ENCODE measurements at regions not wholly inside any gene's neighbourhood (a gene's known extent, or its start where the extent isn't known, plus 50 kb on each side); places are given as distances from the start of the nearest gene placed in this dataset.
A peak's percentile ranks its signal among the peaks of the same experiment; 100 is the strongest.

DNA sequence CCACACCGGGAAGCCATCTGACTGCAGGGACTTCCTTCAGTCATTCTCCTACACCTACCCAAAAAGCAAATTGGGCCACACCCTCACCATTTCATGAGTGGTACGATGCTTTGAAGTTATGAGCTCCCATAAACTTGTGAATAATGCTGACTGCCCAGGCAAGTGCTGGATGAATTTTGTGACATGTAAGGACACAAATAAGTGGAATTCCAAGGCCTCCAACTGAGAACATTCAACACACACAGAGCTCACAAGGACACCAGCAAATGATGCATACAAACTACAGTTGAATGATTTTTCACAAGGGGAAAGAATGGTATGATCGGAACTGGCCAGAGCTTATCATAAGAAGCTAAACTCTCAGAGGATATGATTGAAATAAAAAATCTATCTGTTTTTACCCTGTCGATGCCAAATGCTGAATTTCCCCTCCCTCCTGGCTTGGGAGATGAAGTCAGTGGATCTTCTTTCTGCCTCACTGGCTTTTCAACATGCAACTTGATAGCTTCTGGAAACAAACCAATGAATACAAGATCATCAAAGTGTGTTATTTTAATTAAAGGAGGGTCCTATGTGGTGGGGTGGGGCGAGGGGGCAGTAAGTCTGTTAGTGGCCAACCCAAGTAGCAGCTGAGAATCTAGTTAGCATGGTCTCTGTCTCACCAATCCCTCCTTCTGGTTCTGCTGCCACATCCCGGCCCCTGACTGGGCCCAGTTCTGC lies 123.8 kb downstream of the WT1 start:
- no peak for ATAC-seq
- in situ Hi-C loops (cut with MboI; ENCODE audit: low sequenced_read_pairs in 4 of 4): loop anchor here in 1 of 4 donors (25.0 kb wide), 1 partner anchor 476 kb away; the partner anchor contains the start of gene CCDC73
- TF ChIP-seq, protein P1, sequence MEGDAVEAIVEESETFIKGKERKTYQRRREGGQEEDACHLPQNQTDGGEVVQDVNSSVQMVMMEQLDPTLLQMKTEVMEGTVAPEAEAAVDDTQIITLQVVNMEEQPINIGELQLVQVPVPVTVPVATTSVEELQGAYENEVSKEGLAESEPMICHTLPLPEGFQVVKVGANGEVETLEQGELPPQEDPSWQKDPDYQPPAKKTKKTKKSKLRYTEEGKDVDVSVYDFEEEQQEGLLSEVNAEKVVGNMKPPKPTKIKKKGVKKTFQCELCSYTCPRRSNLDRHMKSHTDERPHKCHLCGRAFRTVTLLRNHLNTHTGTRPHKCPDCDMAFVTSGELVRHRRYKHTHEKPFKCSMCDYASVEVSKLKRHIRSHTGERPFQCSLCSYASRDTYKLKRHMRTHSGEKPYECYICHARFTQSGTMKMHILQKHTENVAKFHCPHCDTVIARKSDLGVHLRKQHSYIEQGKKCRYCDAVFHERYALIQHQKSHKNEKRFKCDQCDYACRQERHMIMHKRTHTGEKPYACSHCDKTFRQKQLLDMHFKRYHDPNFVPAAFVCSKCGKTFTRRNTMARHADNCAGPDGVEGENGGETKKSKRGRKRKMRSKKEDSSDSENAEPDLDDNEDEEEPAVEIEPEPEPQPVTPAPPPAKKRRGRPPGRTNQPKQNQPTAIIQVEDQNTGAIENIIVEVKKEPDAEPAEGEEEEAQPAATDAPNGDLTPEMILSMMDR (IDR thresholded peaks at IDR 0.05 in 4 of 5, conservative IDR thresholded peaks at IDR 0.05 in 1 of 5): no peak
- TF ChIP-seq POLR2A (IDR thresholded peaks at IDR 0.05): no peak

DNA sequence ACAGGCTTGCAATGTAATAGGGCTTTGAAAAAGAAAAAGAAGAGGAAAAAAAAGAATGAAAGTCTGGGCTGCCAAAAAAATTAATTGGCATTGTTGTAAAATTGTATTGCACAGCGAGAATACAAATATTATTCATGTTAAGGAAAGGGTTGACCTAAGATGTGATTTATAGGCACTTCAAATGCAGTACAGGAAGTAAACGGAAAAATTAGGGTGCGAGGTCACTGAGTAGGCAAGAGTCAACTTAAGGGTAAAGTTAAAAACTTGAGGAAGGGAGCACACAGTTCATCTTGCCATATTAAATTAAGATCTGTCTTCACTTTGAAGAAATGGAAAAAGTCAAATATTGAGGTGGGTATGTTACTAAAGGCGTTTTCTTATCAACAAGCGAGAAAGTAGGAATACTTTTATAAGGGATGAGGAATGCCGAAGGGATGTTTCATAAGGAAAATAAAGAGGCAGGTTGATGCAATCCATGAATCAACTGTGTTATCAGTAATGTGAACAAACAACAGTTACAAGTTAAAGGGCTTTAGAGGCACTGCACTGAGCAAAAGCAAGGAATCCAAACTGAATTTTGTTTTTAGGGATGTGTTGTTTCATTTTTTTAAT lies 123.0 kb downstream of the WT1 start:
- no peaks in the 10 kb centered on the region for H3K36me3 ChIP-seq
- H3K27me3 ChIP-seq: no peaks in the 10 kb centered on the region
- H3K4me3 ChIP-seq: no peak overlapping the region
- no peak overlapping the region for H3K27ac ChIP-seq
- no peaks in the 10 kb centered on the region for H3K9me3 ChIP-seq
- no peak for ATAC-seq
- no peaks in the 10 kb centered on the region for H3K4me1 ChIP-seq
- intact Hi-C loops (cut with DNase I; ENCODE audit: low total_unique reads) (no loop called here), in situ Hi-C loops (cut with MboI; ENCODE audit: low sequenced_read_pairs in 4 of 4) (loop anchor here in 1 of 4 donors (25.0 kb wide), 1 partner anchor 475 kb away; the partner anchor contains the start of gene CCDC73)
- DNase-seq: no peak
- TF ChIP-seq POLR2A (IDR thresholded peaks at IDR 0.05): no peak
- TF ChIP-seq, protein P1 (IDR thresholded peaks at IDR 0.05 in 4 of 5, conservative IDR thresholded peaks at IDR 0.05 in 1 of 5): no peak

More for the DNA sequence above, 123.8 kb downstream of the WT1 start:
- DNase-seq: no peak
- no peak overlapping the region for H3K27ac ChIP-seq
- no peaks in the 10 kb centered on the region for H3K36me3 ChIP-seq
- H3K27me3 ChIP-seq: no peaks in the 10 kb centered on the region
- no peaks in the 10 kb centered on the region for H3K9me3 ChIP-seq
- H3K4me3 ChIP-seq: no peak overlapping the region
- intact Hi-C loops (cut with DNase I; ENCODE audit: low total_unique reads): no loop called here
- H3K4me1 ChIP-seq: no peaks in the 10 kb centered on the region

DNA sequence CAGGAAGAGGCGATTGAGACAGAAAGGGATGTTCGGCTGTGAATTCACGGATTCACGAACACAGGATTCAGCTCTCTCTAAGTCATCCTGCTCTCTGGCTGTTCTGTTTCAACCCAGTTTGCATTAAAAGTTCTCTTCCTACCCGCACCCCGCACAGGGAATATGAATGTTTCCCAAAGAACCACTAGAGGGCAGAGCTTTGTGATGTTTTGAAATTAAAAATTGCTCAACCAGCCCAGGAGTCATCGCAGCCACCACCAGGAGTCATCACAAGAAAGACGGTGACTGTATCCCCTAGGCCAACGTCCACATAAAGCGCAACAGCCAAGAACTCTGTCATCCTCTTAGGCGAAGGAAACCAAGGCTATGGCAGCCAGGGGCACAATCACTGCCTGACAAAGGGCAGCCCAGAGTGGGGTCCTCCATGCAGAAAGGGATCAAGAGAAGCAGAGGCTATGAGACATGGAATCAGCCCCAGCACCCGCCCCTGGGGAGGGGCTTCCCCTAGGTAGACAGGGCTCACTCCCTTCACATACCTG lies 122.4 kb downstream of the WT1 start:
- ATAC-seq (no peak), DNase-seq (no peak)
- no peak overlapping the region for H3K27ac ChIP-seq
- in situ Hi-C loops (cut with MboI; ENCODE audit: low sequenced_read_pairs in 4 of 4): loop anchor here in 1 of 4 donors (25.0 kb wide), 1 partner anchor 474 kb away; the partner anchor contains the start of gene CCDC73
- H3K9me3 ChIP-seq: no peaks in the 10 kb centered on the region
- no peaks in the 10 kb centered on the region for H3K4me1 ChIP-seq
- no peak overlapping the region for H3K4me3 ChIP-seq
- intact Hi-C loops (cut with DNase I; ENCODE audit: low total_unique reads): no loop called here
- H3K36me3 ChIP-seq: no peaks in the 10 kb centered on the region
- TF ChIP-seq, protein P1 (IDR thresholded peaks at IDR 0.05 in 4 of 5, conservative IDR thresholded peaks at IDR 0.05 in 1 of 5): peak in 1 of 5 experiments; percentile 28
- TF ChIP-seq POLR2A (IDR thresholded peaks at IDR 0.05): no peak
- no peaks in the 10 kb centered on the region for H3K27me3 ChIP-seq

DNA sequence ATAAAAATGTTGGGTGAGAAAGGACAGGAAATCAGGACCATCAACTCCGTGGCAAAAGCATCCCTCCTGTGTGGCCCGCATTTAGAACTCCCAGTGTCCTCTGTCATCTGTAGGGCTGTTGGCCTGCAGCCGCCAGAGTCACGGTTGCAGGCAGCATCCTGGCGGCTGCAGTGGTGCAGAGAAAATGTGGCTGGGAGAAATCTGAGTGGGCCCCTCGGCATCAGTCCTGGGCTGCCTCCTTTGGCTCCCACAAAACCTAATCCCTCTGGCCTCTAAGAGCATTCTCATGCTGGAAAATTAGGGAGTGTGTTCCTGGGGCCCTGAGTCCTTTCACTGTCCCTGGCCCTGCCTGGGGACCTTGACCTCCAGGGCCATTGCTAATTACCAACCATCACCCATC lies 121.9 kb downstream of the WT1 start:
- in situ Hi-C loops (cut with MboI; ENCODE audit: low sequenced_read_pairs in 4 of 4) (loop anchor here in 1 of 4 donors (25.0 kb wide), 1 partner anchor 474 kb away; the partner anchor contains the start of gene CCDC73), intact Hi-C loops (cut with DNase I; ENCODE audit: low total_unique reads) (no loop called here)
- H3K9me3 ChIP-seq: no peaks in the 10 kb centered on the region
- no peaks in the 10 kb centered on the region for H3K4me1 ChIP-seq
- no peak overlapping the region for H3K27ac ChIP-seq
- no peaks in the 10 kb centered on the region for H3K27me3 ChIP-seq
- no peak overlapping the region for H3K4me3 ChIP-seq
- no peaks in the 10 kb centered on the region for H3K36me3 ChIP-seq
- no peak for ATAC-seq
- no peak for DNase-seq
- TF ChIP-seq, protein P1 (IDR thresholded peaks at IDR 0.05 in 4 of 5, conservative IDR thresholded peaks at IDR 0.05 in 1 of 5): no peak
- TF ChIP-seq POLR2A (IDR thresholded peaks at IDR 0.05): no peak

All from gastrocnemius medialis (tissue), 4 donors.